ENCODE measurements at regions not wholly inside any gene's neighbourhood (a gene's known extent, or its start where the extent isn't known, plus 50 kb on each side); places are given as distances from the start of the nearest gene placed in this dataset.

- Histone ChIP-seq H3K9me3 (ENCODE audit: control insufficient read depth in 4 of 4, insufficient read depth in 3 of 4, low read length in 3 of 4) (no peaks in the 10 kb centered on the region), H3K4me1 (ENCODE audit: control insufficient read depth in 5 of 5, insufficient read depth in 5 of 5, low read length in 5 of 5) (peaks cover 0 to 32% (median 13%) of the 10 kb centered on the region in 5 donors), H3K36me3 (ENCODE audit: control insufficient read depth in 4 of 4, insufficient read depth in 4 of 4, low read length in 4 of 4) (no peaks in the 10 kb centered on the region), H3K9ac (ENCODE audit: insufficient read depth in 1 of 2, low read length in 2 of 2) (no peak overlapping the region), H3K27me3 (ENCODE audit: control insufficient read depth in 3 of 3, insufficient read depth in 3 of 3, low read length in 2 of 3) (no peaks in the 10 kb centered on the region), H3K4me3 (no peak overlapping the region), H3K27ac (ENCODE audit: low read depth in 1 of 2, low read length in 1 of 2) (no peak overlapping the region)
- no peak for DNase-seq
- 70 to 80% methylated on average over 3 of the region's 3 CpGs for WGBS, 2 donors
- no peak for TF ChIP-seq CTCF (IDR thresholded peaks at IDR 0.05; ENCODE audit: control extremely low read depth, extremely low read depth)
- ATAC-seq (ENCODE audit: insufficient read depth, low FRiP score): peak; percentile 28
These were observed 166.9 kb downstream of the ETAA1 start for GRCh38 chr2:67564076-67564475.

GRCh38 chr2:67564626-67565025 lies 167.5 kb downstream of the ETAA1 start:
- WGBS, 2 donors: 82 to 91% methylated on average over 3 of the region's 3 CpGs
- H3K36me3 ChIP-seq (ENCODE audit: control insufficient read depth in 4 of 4, insufficient read depth in 4 of 4, low read length in 4 of 4): no peaks in the 10 kb centered on the region
- H3K27ac ChIP-seq (ENCODE audit: low read depth in 1 of 2, low read length in 1 of 2): no peak overlapping the region
- no peaks in the 10 kb centered on the region for H3K27me3 ChIP-seq (ENCODE audit: control insufficient read depth in 3 of 3, insufficient read depth in 3 of 3, low read length in 2 of 3)
- ATAC-seq (ENCODE audit: insufficient read depth, low FRiP score): no peak
- H3K4me3 ChIP-seq: no peak overlapping the region
- H3K4me1 ChIP-seq (ENCODE audit: control insufficient read depth in 5 of 5, insufficient read depth in 5 of 5, low read length in 5 of 5): peaks cover 0 to 32% (median 13%) of the 10 kb centered on the region in 5 donors
- no peak overlapping the region for H3K9ac ChIP-seq (ENCODE audit: insufficient read depth in 1 of 2, low read length in 2 of 2)
- no peak for TF ChIP-seq CTCF (IDR thresholded peaks at IDR 0.05; ENCODE audit: control extremely low read depth, extremely low read depth)
- no peaks in the 10 kb centered on the region for H3K9me3 ChIP-seq (ENCODE audit: control insufficient read depth in 4 of 4, insufficient read depth in 3 of 4, low read length in 3 of 4)
- no peak for DNase-seq

DNA sequence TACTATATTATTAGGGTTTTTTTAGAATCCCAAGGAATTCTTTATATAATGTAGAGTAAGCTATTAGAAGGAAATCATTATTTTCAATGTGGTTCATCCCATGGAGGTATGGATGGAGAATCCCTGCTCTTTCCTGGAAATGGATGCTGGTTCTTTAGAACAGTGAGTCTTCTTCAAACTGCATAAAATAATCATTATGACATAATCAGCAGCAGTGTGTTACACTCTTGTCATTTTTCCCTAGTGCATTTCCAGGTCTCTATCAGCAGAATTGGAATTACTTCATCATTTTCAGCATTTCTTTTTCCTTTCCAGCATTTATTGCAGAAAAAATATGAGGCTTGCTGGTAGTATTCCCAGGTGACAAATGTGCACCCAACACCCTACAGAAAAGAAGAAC lies 168.1 kb downstream of the ETAA1 start:
- Histone ChIP-seq H3K27ac (ENCODE audit: low read depth in 1 of 2, low read length in 1 of 2) (no peak overlapping the region), H3K36me3 (ENCODE audit: control insufficient read depth in 4 of 4, insufficient read depth in 4 of 4, low read length in 4 of 4) (no peaks in the 10 kb centered on the region), H3K9me3 (ENCODE audit: control insufficient read depth in 4 of 4, insufficient read depth in 3 of 4, low read length in 3 of 4) (no peaks in the 10 kb centered on the region), H3K27me3 (ENCODE audit: control insufficient read depth in 3 of 3, insufficient read depth in 3 of 3, low read length in 2 of 3) (no peaks in the 10 kb centered on the region), H3K4me3 (no peak overlapping the region), H3K9ac (ENCODE audit: insufficient read depth in 1 of 2, low read length in 2 of 2) (no peak overlapping the region), H3K4me1 (ENCODE audit: control insufficient read depth in 5 of 5, insufficient read depth in 5 of 5, low read length in 5 of 5) (peaks cover 0 to 27% (median 13%) of the 10 kb centered on the region in 5 donors)
- no peak for TF ChIP-seq CTCF (IDR thresholded peaks at IDR 0.05; ENCODE audit: control extremely low read depth, extremely low read depth)
- DNase-seq: no peak
- no peak for ATAC-seq (ENCODE audit: insufficient read depth, low FRiP score)

GRCh38 chr2:67565761-67566160 lies 168.6 kb downstream of the ETAA1 start:
- no peak for TF ChIP-seq CTCF (IDR thresholded peaks at IDR 0.05; ENCODE audit: control extremely low read depth, extremely low read depth)
- H3K27me3 ChIP-seq (ENCODE audit: control insufficient read depth in 3 of 3, insufficient read depth in 3 of 3, low read length in 2 of 3): no peaks in the 10 kb centered on the region
- no peaks in the 10 kb centered on the region for H3K9me3 ChIP-seq (ENCODE audit: control insufficient read depth in 4 of 4, insufficient read depth in 3 of 4, low read length in 3 of 4)
- no peak overlapping the region for H3K4me3 ChIP-seq
- ATAC-seq (ENCODE audit: insufficient read depth, low FRiP score): no peak
- H3K9ac ChIP-seq (ENCODE audit: insufficient read depth in 1 of 2, low read length in 2 of 2): no peak overlapping the region
- H3K36me3 ChIP-seq (ENCODE audit: control insufficient read depth in 4 of 4, insufficient read depth in 4 of 4, low read length in 4 of 4): no peaks in the 10 kb centered on the region
- H3K27ac ChIP-seq (ENCODE audit: low read depth in 1 of 2, low read length in 1 of 2): no peak overlapping the region
- 87 to 92% methylated on average over 6 of the region's 6 CpGs for WGBS, 2 donors
- no peak for DNase-seq
- H3K4me1 ChIP-seq (ENCODE audit: control insufficient read depth in 5 of 5, insufficient read depth in 5 of 5, low read length in 5 of 5): peaks cover 0 to 22% (median 12%) of the 10 kb centered on the region in 5 donors
